Renal cortical epithelial cell (primary cell): ENCODE measurements at regions not wholly inside any gene's neighbourhood (a gene's known extent, or its start where the extent isn't known, plus 50 kb on each side); places are given as distances from the start of the nearest gene placed in this dataset.

ENCODE experiments used
- DNase-seq: peaks from one replicate; pipeline ENCODE4 v3.0.0-alpha.2; 2011; ENCODE audit warnings: low read depth

GRCh38 chr11:33616552-33616951 is 84.1 kb downstream of the C11orf91 start:
- DNase-seq = no peak

DNA sequence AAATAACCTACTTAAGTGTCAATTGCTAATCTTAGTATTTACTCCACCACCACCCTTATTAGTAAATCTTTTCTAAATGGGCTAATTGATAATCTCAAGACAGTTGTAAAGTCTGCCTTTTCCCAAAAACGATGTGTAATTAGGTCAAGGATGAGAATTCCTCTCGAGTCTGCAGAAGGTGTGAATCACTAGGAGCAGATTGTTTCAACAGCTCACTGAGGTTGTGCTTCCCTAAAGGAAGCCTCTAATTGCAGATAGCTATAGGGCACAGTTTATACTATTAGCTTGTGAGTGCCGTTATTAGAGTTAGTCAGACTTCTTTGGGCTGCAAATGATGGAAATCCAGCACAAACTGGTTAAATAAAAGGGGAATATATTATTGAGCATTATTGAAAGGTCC is 84.9 kb downstream of the C11orf91 start:
- no peak for DNase-seq

DNA sequence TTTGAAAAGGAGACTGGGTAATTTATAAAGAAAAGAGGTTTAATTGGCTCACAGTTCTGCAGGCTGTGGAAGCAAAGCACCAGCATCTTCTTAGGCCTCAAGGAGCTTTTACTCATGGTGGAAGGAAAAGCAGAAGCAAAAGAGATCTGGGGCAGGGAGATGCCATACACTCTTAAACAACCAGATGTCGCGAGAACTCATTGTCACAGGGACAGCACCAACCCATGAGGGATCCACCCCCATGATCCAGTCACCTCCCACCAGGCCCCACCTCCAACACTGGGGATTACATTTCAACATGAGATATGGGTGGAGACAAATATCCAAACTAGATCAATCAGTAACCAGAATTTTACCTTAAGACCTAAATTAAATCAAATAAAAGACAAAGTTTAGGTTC is 87.2 kb downstream of the C11orf91 start:
- no peak for DNase-seq

DNA sequence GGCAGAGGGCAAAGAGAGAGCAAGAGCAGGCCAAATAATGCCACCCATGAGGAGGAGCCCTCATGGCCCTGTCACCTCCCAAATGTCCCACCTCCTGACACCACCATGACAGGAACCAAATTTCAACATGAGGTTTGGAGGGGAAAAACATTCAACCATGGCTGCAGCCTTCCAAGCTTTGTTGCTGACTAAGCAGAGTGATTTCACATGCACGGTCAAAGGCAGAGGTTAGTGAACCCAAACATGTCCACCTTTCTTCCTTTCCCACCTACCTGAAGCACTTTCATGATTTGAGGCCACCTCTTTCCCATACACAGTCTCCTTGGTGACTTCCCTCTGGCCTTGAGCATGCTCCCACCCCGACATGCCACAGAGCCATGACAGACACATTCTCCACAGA is 89.7 kb downstream of the C11orf91 start:
- DNase-seq = no peak

DNA sequence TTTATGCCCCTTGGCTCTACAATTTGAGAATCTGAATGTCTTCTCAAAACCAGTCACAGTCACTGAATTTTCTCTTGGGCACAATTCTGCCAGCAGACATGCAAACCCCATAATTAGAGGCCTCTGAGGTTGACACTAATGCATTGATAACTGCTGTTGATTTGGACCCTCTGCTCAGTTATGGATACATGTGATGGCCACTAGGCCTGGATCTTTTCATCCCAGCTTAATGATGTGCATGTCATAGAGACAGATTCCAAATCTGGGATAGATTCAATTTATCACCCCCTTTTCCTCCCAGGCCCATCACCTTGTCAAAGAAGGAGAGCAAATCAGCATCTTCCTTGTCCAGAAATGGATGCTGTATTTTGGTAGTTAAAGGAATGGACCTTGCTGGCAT is 92.2 kb downstream of the C11orf91 start:
- no peak for DNase-seq

DNA sequence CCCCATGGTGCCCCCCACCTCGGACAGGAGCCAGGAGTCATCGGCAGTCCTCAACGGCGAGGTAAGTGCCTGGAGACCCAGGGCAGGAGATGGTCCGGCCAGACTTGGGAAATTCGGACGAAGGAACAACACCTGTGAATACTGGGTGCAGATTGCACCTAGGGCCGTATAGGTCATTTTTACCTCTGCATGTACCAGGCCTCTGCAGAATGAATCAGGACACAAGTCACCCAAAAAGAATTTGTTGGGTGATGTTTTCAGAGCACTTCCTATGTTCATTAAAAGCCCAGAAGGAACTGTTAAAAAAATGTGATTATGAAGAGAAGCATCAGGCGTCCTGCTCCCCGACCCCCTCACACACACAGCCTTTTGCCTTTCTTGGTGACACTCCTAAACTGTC is 93.9 kb downstream of the C11orf91 start:
- no peak for DNase-seq

- no peak for DNase-seq
Measured at GRCh38 chr11:33605703-33606102, 94.9 kb downstream of the C11orf91 start.

GRCh38 chr11:33598426-33599069 is 102.1 kb downstream of the C11orf91 start:
- DNase-seq = peak; percentile 13

GRCh38 chr11:33594188-33594587 is 106.4 kb downstream of the C11orf91 start:
- no peak for DNase-seq

- DNase-seq = no peak
Measured at GRCh38 chr11:33590441-33590840, 110.2 kb downstream of the C11orf91 start.

DNA sequence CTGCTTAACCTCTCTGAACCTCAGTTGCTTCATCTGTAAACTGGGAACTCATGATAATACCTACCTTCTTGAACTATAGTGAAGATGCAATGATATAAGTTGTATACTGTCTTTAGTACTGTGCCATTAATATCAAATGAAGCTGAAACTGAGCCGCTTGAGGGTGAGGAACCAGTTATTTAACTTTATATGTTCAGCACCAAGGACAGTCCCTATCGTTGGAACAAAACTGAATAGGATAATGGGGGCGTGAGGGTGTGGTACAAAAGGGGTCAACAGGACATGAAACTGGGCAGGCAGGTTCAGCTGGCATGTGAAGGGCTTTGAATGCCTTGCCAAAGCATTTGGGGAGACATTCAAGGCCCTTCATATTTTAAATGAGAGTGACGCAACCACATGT is 112.6 kb downstream of the C11orf91 start:
- no peak for DNase-seq

DNA sequence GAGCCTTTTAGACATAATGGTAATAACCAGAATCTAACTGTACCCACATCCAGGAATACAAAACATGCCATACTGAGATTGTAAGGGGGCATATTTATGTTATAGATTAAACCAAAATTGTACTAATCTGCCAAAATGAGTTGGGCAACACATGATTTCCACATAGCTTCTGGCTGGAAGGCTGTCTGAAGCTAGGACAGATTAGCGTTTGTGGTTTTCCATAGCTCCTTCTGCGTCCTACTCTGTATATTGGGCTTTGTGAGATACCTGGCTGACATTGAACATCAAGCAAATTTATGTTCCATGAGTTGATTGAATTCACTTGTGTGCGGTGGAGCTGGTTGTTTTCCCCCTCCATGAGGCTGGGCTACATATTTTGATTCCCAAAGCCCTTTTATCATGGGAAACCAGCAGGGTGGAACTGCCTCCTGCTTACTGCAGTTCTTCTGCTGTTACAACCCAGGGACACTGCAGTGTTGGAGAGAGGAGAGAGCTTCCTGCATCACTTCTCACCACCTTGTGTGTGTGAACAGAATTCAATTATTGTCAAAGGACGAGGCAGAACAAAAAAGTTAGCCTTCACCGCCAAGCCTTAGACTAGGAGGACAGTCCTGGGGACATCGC is 114.9 kb downstream of the C11orf91 start:
- no peak for DNase-seq

DNA sequence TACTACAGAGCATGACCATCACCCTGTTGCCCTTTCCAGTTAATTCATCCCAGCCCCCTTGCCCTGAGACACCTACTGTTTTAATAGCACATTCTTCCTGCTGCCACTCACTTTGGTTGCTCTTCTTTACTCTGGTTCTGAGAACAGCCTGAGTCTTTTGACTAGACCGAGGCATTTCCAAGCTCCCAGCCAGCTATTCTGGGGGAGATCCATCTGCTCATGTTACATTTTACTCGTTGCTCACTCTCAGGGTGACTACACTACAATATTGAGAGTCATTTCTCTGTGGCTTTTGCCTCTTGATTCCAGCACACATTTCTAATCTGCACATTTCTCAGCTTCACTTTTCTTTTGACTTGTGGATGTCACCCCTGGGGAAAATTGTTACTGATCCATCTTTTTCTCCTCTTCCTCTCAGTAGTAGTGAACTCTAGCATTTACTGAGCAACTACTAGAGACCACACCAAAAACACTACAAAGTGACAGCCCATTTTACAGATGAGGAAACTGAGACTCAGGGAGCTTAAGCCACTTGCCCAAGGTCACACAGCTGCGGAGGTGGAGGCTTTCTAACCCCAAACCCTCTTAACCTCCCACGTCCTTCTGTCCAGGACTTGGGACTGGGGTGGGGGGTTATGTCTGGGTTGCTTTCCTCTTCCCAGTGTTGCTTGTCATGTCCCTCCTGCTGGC is 117.8 kb downstream of the C11orf91 start:
- no peak for DNase-seq

DNA sequence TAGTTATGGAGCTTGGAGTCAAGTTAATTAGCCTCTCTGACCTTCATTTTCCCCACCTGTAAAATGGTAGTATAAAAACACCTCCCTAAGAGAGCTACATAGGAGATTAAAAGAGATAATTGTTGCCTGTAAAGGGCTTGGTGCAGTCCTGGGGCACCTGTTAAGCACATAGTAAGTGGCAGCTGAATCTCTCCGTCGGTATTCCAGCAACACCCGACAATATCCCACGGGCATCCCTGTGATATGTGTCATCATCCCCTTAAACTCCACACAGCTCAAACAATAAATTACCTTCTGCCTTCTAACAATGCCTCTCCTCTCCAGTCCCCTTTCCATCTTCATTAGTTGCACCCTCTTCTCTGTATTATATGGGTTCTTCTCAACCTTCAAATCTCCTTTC is 121.5 kb downstream of the C11orf91 start:
- no peak for DNase-seq

DNA sequence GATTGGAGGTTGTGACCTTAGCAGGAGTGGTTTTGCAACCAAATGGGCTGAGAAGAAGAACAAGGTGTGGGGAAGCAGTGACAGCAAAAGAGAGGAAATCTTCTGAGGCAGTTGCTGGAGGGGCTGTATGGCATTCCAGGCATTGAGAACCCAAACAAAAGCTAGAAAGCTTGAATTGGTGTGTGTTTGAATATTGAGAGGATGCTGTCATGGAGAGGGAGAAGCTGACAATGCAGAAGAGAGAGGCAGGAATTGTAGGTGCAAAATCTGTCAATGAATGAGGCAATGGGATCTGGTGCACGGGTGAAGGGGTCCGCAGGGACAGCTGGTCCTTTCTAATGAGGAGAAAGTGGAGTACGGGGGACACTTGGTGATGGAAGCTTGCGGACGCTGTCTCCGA is 123.4 kb downstream of the C11orf91 start:
- no peak for DNase-seq

DNA sequence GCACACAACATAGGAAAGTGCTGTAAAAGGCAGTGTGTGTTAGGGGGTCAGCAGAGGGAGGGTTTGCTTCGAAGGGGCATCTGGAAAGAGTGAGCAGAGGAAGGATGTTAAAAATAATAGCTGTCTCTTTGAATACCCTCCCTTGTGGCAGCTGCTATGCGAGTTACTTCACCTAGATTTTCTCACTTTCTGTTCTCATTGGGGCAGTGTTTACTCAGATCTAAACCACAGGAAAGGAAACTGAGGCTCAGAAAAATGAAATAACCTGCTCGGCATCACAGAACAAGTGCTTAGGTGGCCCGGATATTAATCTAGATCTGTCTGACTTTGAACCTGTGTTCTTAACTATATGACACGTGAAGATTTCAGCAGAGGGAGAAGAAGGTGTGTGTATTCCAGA is 125.3 kb downstream of the C11orf91 start:
- DNase-seq = no peak

DNA sequence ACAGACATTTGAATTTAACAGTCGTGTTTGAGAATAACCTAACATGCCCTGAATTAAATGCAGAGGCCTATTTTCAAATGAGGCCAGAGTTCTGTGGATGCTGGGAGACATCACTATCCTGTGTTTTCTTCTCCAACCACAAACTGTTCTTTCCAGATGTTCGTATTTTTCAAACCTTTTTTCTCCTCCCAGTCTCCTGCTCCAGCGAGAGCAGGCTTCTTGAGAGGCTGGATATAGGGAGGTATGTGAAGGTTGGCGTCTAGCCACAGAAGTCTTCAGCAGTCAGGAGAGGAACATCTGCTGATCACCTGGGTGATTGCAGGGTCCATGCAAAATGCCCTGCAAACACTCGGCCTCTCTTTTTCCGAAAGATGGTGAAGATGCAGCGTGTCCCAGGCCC is 126.3 kb downstream of the C11orf91 start:
- DNase-seq = no peak

GRCh38 chr11:33569333-33569732 is 131.3 kb downstream of the C11orf91 start:
- no peak for DNase-seq

- no peak for DNase-seq
Measured at GRCh38 chr11:33567004-33567403, 133.6 kb downstream of the C11orf91 start.

- no peak for DNase-seq
Measured at GRCh38 chr11:33564856-33565453, 135.7 kb downstream of the C11orf91 start.

GRCh38 chr11:33560729-33561128 is 139.9 kb downstream of the C11orf91 start:
- no peak for DNase-seq

DNA sequence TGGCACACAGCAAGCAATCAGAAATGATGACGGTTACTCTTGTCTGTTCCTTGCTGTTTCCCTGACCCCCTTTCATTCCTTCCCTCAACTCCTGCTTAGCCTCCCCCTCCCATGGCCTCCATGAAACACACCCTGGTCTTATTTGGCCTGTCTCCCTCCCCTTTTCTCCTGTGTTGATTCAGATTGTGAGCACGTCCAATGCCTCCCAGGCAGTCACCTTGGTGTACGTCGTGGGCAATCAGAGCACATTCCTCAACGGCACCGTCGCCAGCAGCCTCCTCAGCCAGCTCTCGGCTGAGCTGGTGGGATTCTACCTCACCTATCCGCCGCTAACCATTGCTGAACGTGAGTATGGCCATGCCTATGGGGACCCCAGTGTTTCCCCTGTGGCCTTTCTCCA is 141.1 kb downstream of the C11orf91 start:
- no peak for DNase-seq

GRCh38 chr11:33558097-33558496 is 142.5 kb downstream of the C11orf91 start:
- no peak for DNase-seq
